RWPE2 (cell line): ENCODE measurements at regions not wholly inside any gene's neighbourhood (a gene's known extent, or its start where the extent isn't known, plus 50 kb on each side); places are given as distances from the start of the nearest gene placed in this dataset.
"Not testable (repeated sequence)": the region's sequence is repeated elsewhere in the genome, so short reads cannot be mapped to it uniquely, and the experiment has no call there.

ENCODE experiments used
- ATAC-seq: fragments of 200-7000 bp; cut with Tn5 transposase; 3 replicates; pipeline ENCODE4 v1.9.1; 2021; ENCODE audit warnings: low read depth
- DNase-seq: peaks from one replicate; pipeline ENCODE4 v3.0.0-alpha.2; 2020; ENCODE audit warnings: low spot score
- H3K27ac ChIP-seq: fragments of 450-650 bp; 2 replicates; pipeline ENCODE4 v1.5.1; 2017; ENCODE audit warnings: mild to moderate bottlenecking; ENCODE audit not compliant: poor library complexity, severe bottlenecking
- H3K27me3 ChIP-seq: fragments of 250-450 bp; sonication (Bioruptor Pico); 2 replicates; pipeline ENCODE4 v1.5.1; 2021; ENCODE audit warnings: mild to moderate bottlenecking, moderate library complexity; ENCODE audit not compliant: insufficient read depth, poor library complexity, severe bottlenecking
- H3K36me3 ChIP-seq: fragments of 250-450 bp; sonication (Bioruptor Pico); 2 replicates; pipeline ENCODE4 v1.5.1; 2020; ENCODE audit warnings: low read depth, mild to moderate bottlenecking, moderate library complexity
- H3K4me1 ChIP-seq: fragments of 250-450 bp; sonication (Bioruptor Pico); 2 replicates; pipeline ENCODE4 v1.5.1; 2021; ENCODE audit warnings: mild to moderate bottlenecking, moderate library complexity; ENCODE audit not compliant: insufficient read depth, poor library complexity, severe bottlenecking
- H3K4me3 ChIP-seq: fragments of 250-450 bp; sonication (Bioruptor Pico); 2 replicates; pipeline ENCODE4 v1.5.1; 2021; ENCODE audit warnings: mild to moderate bottlenecking, moderate library complexity; ENCODE audit not compliant: severe bottlenecking
- H3K9me3 ChIP-seq: fragments of 250-450 bp; sonication (Bioruptor Pico); 2 replicates; pipeline ENCODE4 v1.5.1; 2021; ENCODE audit warnings: mild to moderate bottlenecking, moderate library complexity; ENCODE audit not compliant: severe bottlenecking
- CTCF ChIP-seq: fragments of 450-650 bp; IDR thresholded peaks from one replicate; pipeline ENCODE4 v1.5.1; 2017; ENCODE audit warnings: mild to moderate bottlenecking, moderate library complexity; ENCODE audit not compliant: poor library complexity, severe bottlenecking

GRCh38 chr14:30277268-30277667 is 281.7 kb upstream of the G2E3 start:
- peaks cover 4% of the 10 kb centered on the region for H3K27me3 ChIP-seq
- ATAC-seq: no peak
- H3K4me3 ChIP-seq: no peak overlapping the region
- no peaks in the 10 kb centered on the region for H3K36me3 ChIP-seq
- TF ChIP-seq CTCF: no peak
- no peaks in the 10 kb centered on the region for H3K9me3 ChIP-seq
- no peak overlapping the region for H3K27ac ChIP-seq
- H3K4me1 ChIP-seq: no peaks in the 10 kb centered on the region
- no peak for DNase-seq

- not testable (repeated sequence) for DNase-seq, H3K36me3 ChIP-seq, H3K9me3 ChIP-seq, H3K27me3 ChIP-seq, ATAC-seq, H3K4me3 ChIP-seq, H3K27ac ChIP-seq, H3K4me1 ChIP-seq
These were observed 280.1 kb upstream of the G2E3 start for GRCh38 chr14:30278856-30279255.

- Histone ChIP-seq H3K4me3 (no peak overlapping the region), H3K36me3 (no peaks in the 10 kb centered on the region), H3K4me1 (no peaks in the 10 kb centered on the region), H3K9me3 (no peaks in the 10 kb centered on the region), H3K27me3 (peaks cover 4% of the 10 kb centered on the region), H3K27ac (no peak overlapping the region)
- ATAC-seq: peak; percentile 67; the same call in 2 of the 3 replicates
- no peak for DNase-seq
- peak; percentile 96 for TF ChIP-seq CTCF
These were observed 275.0 kb upstream of the G2E3 start for GRCh38 chr14:30283822-30284446.

GRCh38 chr14:30284808-30285207 is 274.1 kb upstream of the G2E3 start:
- ATAC-seq (no peak), DNase-seq (no peak)
- TF ChIP-seq CTCF: no peak
- no peaks in the 10 kb centered on the region for H3K4me1 ChIP-seq
- H3K27ac ChIP-seq: no peak overlapping the region
- H3K4me3 ChIP-seq: no peak overlapping the region
- H3K36me3 ChIP-seq: no peaks in the 10 kb centered on the region
- no peaks in the 10 kb centered on the region for H3K27me3 ChIP-seq
- no peaks in the 10 kb centered on the region for H3K9me3 ChIP-seq

GRCh38 chr14:30287579-30288445 is 271.1 kb upstream of the G2E3 start:
- no peak overlapping the region for H3K27ac ChIP-seq
- no peaks in the 10 kb centered on the region for H3K36me3 ChIP-seq
- TF ChIP-seq CTCF: no peak
- H3K4me1 ChIP-seq: no peaks in the 10 kb centered on the region
- no peaks in the 10 kb centered on the region for H3K9me3 ChIP-seq
- no peaks in the 10 kb centered on the region for H3K27me3 ChIP-seq
- ATAC-seq (no peak), DNase-seq (no peak)
- H3K4me3 ChIP-seq: no peak overlapping the region
